HepG2 (cell line): ENCODE measurements at regions not wholly inside any gene's neighbourhood (a gene's known extent, or its start where the extent isn't known, plus 50 kb on each side); places are given as distances from the start of the nearest gene placed in this dataset.
"Not testable (repeated sequence)": the region's sequence is repeated elsewhere in the genome, so short reads cannot be mapped to it uniquely, and the experiment has no call there.

ENCODE experiments used
- CREB1 ChIP-seq, 2 experiments: fragments of 450-650 bp in 1 of 2; IDR thresholded peaks; 2 replicates each; pipeline ENCODE4 v1.6.1; 2016 to 2017; ENCODE audit warnings: control low read depth in 1 of 2, mild to moderate bottlenecking in 1 of 2, missing compliant biosample characterization in 1 of 2, missing genetic modification characterization in 1 of 2
- CREM ChIP-seq, 2 experiments: sonication (generic) in 1 of 2; formaldehyde crosslinking in 1 of 2; IDR thresholded peaks; 2 replicates each; pipeline versions ENCODE4 v1.4.0 to v1.6.1; 2016 to 2020; ENCODE audit warnings: antibody characterized with exemption in 1 of 2, mild to moderate bottlenecking in 1 of 2, missing genetic modification reagents in 1 of 2
- GABPA ChIP-seq, 2 experiments: IDR thresholded peaks; 2 replicates each; pipeline ENCODE4 v1.6.1; 2011 to 2016; ENCODE audit warnings: low read depth in 2 of 2, low read length in 1 of 2, missing biosample characterization in 1 of 2, missing genetic modification characterization in 1 of 2
- GATAD2A ChIP-seq: IDR thresholded peaks from 2 replicates; pipeline ENCODE4 v1.6.1; 2016
- PHF20 ChIP-seq: sonication (generic); formaldehyde crosslinking; IDR thresholded peaks from 2 replicates; pipeline ENCODE4 v1.5.0; 2020; ENCODE audit warnings: mild to moderate bottlenecking, missing genetic modification reagents
- PHF8 ChIP-seq: sonication (generic); formaldehyde crosslinking; IDR thresholded peaks from 2 replicates; pipeline ENCODE4 v1.5.0; 2020; ENCODE audit warnings: missing genetic modification reagents
- POGZ ChIP-seq: sonication (generic); formaldehyde crosslinking; IDR thresholded peaks from 2 replicates; pipeline ENCODE4 v1.4.0; 2020; ENCODE audit warnings: mild to moderate bottlenecking, missing genetic modification reagents
- POLR2A ChIP-seq, 2 experiments: IDR thresholded peaks; 2 replicates each; pipeline ENCODE4 v1.6.1; 2011; ENCODE audit warnings: low read depth in 2 of 2, low read length in 2 of 2, mild to moderate bottlenecking in 1 of 2, moderate library complexity in 1 of 2; ENCODE audit not compliant: insufficient read depth in 1 of 2
- RBFOX2 ChIP-seq: fragments of 200-400 bp; formaldehyde crosslinking; IDR thresholded peaks from 2 replicates; pipeline ENCODE4 v1.6.1; 2017; ENCODE audit warnings: low read depth, mild to moderate bottlenecking, low read length
- SALL1 ChIP-seq: sonication (generic); formaldehyde crosslinking; IDR thresholded peaks from 2 replicates; pipeline ENCODE4 v1.8.0; 2022; ENCODE audit warnings: mild to moderate bottlenecking, missing genetic modification reagents
- SP5 ChIP-seq: IDR thresholded peaks from 2 replicates; pipeline ENCODE4 v1.6.1; 2016; ENCODE audit warnings: low read depth, borderline replicate concordance
- SPEN ChIP-seq: sonication (generic); formaldehyde crosslinking; IDR thresholded peaks from 2 replicates; pipeline ENCODE4 v1.5.1; 2020; ENCODE audit warnings: low read depth, mild to moderate bottlenecking, missing genetic modification reagents
- ZFY ChIP-seq: sonication (generic); formaldehyde crosslinking; IDR thresholded peaks from 2 replicates; pipeline ENCODE4 v1.4.0; 2020; ENCODE audit warnings: missing genetic modification reagents
- ZMYM4 ChIP-seq: sonication (generic); formaldehyde crosslinking; IDR thresholded peaks from 2 replicates; pipeline ENCODE4 v1.8.1; 2023; ENCODE audit warnings: mild to moderate bottlenecking, missing genetic modification reagents
- ZNF350 ChIP-seq: sonication (generic); formaldehyde crosslinking; IDR thresholded peaks from 2 replicates; pipeline ENCODE4 v1.4.0; 2020; ENCODE audit warnings: mild to moderate bottlenecking, low read depth, missing genetic modification reagents, borderline replicate concordance
- TF ChIP-seq, protein P1 (sequence below): sonication (generic); formaldehyde crosslinking; IDR thresholded peaks from 2 replicates; pipeline ENCODE4 v1.4.0; 2020; ENCODE audit warnings: missing genetic modification reagents
- TF ChIP-seq, protein P2 (sequence below): sonication (generic); formaldehyde crosslinking; IDR thresholded peaks from 2 replicates; pipeline ENCODE4 v1.5.1; 2020; ENCODE audit warnings: missing genetic modification reagents, mild to moderate bottlenecking, borderline replicate concordance
- TF ChIP-seq, protein P3 (sequence below): IDR thresholded peaks from 2 replicates; pipeline ENCODE4 v1.6.1; 2016; ENCODE audit warnings: missing biosample characterization, missing genetic modification reagents, low read depth

- TF ChIP-seq CREB1 (IDR thresholded peaks at IDR 0.05) = peak; percentile 92
- peak; percentile 96 for TF ChIP-seq CREB1 (CRISPR knock-in tag; IDR thresholded peaks at IDR 0.05)
- TF ChIP-seq, protein P1, sequence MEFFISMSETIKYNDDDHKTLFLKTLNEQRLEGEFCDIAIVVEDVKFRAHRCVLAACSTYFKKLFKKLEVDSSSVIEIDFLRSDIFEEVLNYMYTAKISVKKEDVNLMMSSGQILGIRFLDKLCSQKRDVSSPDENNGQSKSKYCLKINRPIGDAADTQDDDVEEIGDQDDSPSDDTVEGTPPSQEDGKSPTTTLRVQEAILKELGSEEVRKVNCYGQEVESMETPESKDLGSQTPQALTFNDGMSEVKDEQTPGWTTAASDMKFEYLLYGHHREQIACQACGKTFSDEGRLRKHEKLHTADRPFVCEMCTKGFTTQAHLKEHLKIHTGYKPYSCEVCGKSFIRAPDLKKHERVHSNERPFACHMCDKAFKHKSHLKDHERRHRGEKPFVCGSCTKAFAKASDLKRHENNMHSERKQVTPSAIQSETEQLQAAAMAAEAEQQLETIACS (CRISPR knock-in tag) = peak; percentile 41; the same call in 1 of the 2 replicates
- peak; percentile 64 for TF ChIP-seq GATAD2A
- peak in 1 of 2 experiments; percentile 53; a peak in 2 of 4 replicates for TF ChIP-seq POLR2A (IDR thresholded peaks at IDR 0.05; ENCODE audit: insufficient read depth in 1 of 2, low read depth in 2 of 2, low read length in 2 of 2)
- TF ChIP-seq SPEN (CRISPR knock-in tag) = 0 out of 2 replicates have a peak, but pooled peaks have one; percentile 34
- peak; percentile 97 for TF ChIP-seq CREM (IDR thresholded peaks at IDR 0.05)
- peak; percentile 77 for TF ChIP-seq CREM (CRISPR knock-in tag; IDR thresholded peaks at IDR 0.05)
- TF ChIP-seq, protein P2, sequence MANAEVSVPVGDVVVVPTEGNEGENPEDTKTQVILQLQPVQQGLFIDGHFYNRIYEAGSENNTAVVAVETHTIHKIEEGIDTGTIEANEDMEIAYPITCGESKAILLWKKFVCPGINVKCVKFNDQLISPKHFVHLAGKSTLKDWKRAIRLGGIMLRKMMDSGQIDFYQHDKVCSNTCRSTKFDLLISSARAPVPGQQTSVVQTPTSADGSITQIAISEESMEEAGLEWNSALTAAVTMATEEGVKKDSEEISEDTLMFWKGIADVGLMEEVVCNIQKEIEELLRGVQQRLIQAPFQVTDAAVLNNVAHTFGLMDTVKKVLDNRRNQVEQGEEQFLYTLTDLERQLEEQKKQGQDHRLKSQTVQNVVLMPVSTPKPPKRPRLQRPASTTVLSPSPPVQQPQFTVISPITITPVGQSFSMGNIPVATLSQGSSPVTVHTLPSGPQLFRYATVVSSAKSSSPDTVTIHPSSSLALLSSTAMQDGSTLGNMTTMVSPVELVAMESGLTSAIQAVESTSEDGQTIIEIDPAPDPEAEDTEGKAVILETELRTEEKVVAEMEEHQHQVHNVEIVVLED = peak; percentile 83
- TF ChIP-seq PHF8 = peak; percentile 68
- peak; percentile 43; the same call in 1 of the 2 replicates for TF ChIP-seq SP5
- TF ChIP-seq ZMYM4 (CRISPR knock-in tag) = peak; percentile 49; the same call in 1 of the 2 replicates
- TF ChIP-seq ZNF350 (CRISPR knock-in tag) = peak; percentile 19; the same call in 1 of the 2 replicates
- peak; percentile 69 for TF ChIP-seq PHF20 (CRISPR knock-in tag)
- TF ChIP-seq ZFY = peak; percentile 58; the same call in 1 of the 2 replicates
- not testable (repeated sequence) for TF ChIP-seq GABPA (IDR thresholded peaks at IDR 0.05; ENCODE audit: low read depth, low read length)
- TF ChIP-seq GABPA (CRISPR knock-in tag; IDR thresholded peaks at IDR 0.05; ENCODE audit: low read depth) = peak; percentile 69
- peak; percentile 76 for TF ChIP-seq RBFOX2
- TF ChIP-seq, protein P3, sequence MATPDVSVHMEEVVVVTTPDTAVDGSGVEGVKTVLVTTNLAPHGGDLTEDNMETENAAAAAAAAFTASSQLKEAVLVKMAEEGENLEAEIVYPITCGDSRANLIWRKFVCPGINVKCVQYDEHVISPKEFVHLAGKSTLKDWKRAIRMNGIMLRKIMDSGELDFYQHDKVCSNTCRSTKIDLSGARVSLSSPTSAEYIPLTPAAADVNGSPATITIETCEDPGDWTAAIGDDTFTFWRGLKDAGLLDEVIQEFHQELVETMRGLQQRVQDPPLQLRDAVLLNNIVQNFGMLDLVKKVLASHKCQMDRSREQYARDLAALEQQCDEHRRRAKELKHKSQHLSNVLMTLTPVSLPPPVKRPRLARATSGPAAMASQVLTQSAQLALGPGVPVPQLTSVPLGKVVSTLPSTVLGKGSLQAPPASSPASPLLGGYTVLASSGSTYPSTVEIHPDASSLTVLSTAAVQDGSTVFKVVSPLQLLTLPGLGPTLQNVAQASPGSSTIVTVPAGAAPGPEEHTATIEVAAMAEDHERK (CRISPR knock-in tag) = peak; percentile 59
- TF ChIP-seq SALL1 (CRISPR knock-in tag) = peak; percentile 59; the same call in 1 of the 2 replicates
- peak; percentile 69 for TF ChIP-seq POGZ (CRISPR knock-in tag)
Measured at GRCh38 chr1:223992456-223993246, 121.3 kb upstream of the FBXO28 start (continued).
